Right ventricle myocardium superior (tissue), 1 donor: ENCODE measurements at regions not wholly inside any gene's neighbourhood (a gene's known extent, or its start where the extent isn't known, plus 50 kb on each side); places are given as distances from the start of the nearest gene placed in this dataset.
A peak's percentile ranks its signal among the peaks of the same experiment; 100 is the strongest.
"Not testable (repeated sequence)": the region's sequence is repeated elsewhere in the genome, so short reads cannot be mapped to it uniquely, and the experiment has no call there.

Source experiments
- ATAC-seq: fragments of 200-7000 bp; cut with Tn5 transposase; one replicate; pipeline ENCODE4 v1.9.1; 2020; ENCODE audit warnings: mild to moderate bottlenecking; ENCODE audit not compliant: poor library complexity
- DNase-seq: peaks from one replicate; pipeline ENCODE4 v3.0.0-alpha.2; 2020
- intact Hi-C: fragments of 100-400 bp; cut with DNase I; formaldehyde crosslinking; loops from one replicate; pipeline ENCODE4 v1.11.2; 2022
- donor health status: DM: no; HTN: yes; CAD: no; lungs with severe emphysema.

DNA sequence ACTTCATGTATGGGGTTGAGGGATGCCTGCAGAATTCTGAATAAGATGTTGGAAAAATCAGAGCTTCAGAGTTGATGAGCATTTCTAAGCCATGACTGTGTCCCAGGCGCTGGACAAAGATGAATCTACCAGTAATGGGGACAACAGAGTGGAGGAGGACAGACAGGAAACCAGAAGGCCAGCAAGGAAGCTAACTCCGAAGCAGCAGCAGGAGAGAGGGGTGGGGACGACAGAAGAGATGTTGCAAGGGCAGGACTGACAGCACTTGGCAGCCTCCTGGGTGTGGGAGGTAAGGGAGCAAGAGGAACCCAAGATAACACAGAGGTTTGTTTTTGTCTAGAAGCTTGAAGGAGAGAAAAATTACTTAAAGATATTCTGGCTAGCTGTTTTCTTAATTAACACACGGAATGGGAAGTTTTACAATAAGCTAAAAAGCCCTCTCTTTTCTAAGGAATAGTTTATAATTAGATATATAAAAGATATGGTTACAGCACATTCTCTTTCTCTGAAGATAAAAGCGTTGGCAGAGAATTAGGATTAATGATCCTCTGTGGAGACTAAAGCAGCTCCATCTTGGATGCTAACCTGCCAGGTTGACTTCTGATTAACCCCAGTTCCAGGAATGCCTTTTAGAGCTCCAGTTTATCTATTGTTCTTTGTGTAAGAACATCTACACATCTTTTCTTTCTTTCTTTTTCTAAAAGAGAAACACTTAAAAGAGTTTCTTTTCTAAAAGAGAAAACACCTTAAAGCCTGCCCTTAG is 92.7 kb downstream of the TENT5C start:
- peak; percentile 42 for ATAC-seq
- DNase-seq: peak; percentile 67
- intact Hi-C loops: no loop called here

DNA sequence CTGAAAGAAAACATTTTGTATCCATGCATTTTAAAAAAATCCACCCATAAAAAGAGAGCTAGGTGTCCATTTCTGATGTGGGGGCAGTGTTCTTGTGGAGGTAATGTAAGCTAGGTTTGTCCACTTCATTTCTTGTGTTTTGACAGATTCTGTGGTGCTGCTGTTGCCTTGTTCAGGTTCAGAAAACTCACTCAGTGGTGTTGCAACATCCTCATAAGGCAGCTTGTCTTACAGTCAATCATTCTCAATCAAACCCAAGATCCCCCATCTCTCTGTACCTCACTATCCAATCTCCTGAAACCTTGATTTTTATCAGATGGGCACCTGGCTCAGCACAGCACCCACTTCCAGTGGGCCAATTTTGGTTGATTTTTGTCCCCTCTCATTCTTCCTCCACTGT is 94.1 kb downstream of the TENT5C start:
- intact Hi-C loops: no loop called here
- ATAC-seq (no peak), DNase-seq (no peak)

GRCh38 chr1:117702654-117703053 is 96.8 kb downstream of the TENT5C start:
- intact Hi-C loops: no loop called here
- no peak for ATAC-seq
- DNase-seq: no peak

GRCh38 chr1:117707371-117707770 is 101.5 kb downstream of the TENT5C start:
- no peak for ATAC-seq
- intact Hi-C loops: no loop called here

GRCh38 chr1:117708323-117709248 is 102.7 kb downstream of the TENT5C start:
- intact Hi-C loops: no loop called here
- no peak for DNase-seq
- no peak for ATAC-seq

More at GRCh38 chr1:117707371-117707770, 101.5 kb downstream of the TENT5C start:
- no peak for DNase-seq

- ATAC-seq (no peak), DNase-seq (no peak)
- intact Hi-C loops: no loop called here
Measured at GRCh38 chr1:117709249-117709691, 103.4 kb downstream of the TENT5C start.

GRCh38 chr1:117710710-117711109 is 104.9 kb downstream of the TENT5C start:
- DNase-seq (no peak), ATAC-seq (no peak)
- intact Hi-C loops: no loop called here

GRCh38 chr1:117712621-117713020 is 106.8 kb downstream of the TENT5C start:
- ATAC-seq: no peak
- no peak for DNase-seq
- intact Hi-C loops: no loop called here

- intact Hi-C loops: no loop called here
- DNase-seq (no peak), ATAC-seq (no peak)
Measured at GRCh38 chr1:117714546-117714945, 108.7 kb downstream of the TENT5C start.

DNA sequence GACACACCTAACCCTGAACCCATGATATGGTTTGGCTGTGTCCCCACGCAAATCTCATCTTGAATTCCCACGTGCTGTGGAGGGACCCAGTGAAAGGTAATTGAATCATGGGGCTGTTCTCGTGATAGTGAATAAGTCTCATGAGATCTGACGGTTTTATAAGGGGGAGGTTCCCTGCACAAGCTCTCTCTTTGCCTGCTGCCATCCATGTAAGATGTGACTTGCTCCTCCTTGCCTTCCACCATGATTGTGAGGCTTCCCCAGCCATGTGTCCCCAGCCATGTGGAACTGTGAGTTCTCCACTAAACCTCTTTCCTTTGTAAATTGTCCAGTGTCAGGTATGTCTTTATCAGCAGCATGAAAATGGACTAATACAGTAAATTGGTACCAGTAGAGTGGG is 110.2 kb downstream of the TENT5C start:
- DNase-seq, ATAC-seq, intact Hi-C loops: not testable (repeated sequence)

DNA sequence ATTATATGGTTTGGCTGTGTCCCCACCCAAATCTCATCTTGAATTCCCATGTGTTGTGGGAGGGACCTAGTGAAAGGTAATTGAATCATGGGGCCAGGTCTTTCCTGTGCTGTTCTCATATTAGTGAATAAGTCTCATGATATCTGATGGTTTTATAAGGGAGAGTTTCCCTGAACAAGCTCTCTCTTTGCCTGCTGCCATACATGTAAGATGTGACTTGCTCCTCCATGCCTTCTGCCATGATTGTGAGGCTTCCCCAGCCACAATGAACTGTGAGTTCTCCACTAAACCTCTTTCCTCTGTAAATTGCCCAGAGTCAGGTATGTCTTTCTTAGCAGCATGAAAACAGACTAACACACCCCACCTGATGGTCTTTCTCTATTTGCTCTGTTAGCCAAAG is 112.1 kb downstream of the TENT5C start:
- intact Hi-C loops, ATAC-seq, DNase-seq: not testable (repeated sequence)

DNA sequence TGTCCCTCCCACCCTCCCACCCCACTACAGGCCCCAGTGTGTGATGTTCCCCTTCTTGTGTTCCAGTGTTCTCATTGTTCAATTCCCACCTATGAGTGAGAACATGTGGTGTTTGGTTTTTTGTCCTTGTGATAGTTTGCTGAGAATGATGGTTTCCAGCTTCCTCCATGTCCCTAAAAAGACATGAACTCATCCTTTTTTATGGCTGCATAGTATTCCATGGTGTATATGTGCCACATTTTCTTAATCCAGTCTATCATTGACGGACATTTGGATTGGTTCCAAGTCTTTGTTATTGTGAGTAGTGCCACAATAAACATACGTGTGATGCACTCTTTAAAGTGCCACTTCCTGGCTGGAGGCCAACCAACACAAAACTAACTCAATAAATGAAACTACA is 112.7 kb downstream of the TENT5C start:
- intact Hi-C loops, DNase-seq, ATAC-seq: not testable (repeated sequence)

- no peak for ATAC-seq
- intact Hi-C loops: no loop called here
- DNase-seq: no peak
Measured at GRCh38 chr1:117719004-117719403, 113.2 kb downstream of the TENT5C start.

DNA sequence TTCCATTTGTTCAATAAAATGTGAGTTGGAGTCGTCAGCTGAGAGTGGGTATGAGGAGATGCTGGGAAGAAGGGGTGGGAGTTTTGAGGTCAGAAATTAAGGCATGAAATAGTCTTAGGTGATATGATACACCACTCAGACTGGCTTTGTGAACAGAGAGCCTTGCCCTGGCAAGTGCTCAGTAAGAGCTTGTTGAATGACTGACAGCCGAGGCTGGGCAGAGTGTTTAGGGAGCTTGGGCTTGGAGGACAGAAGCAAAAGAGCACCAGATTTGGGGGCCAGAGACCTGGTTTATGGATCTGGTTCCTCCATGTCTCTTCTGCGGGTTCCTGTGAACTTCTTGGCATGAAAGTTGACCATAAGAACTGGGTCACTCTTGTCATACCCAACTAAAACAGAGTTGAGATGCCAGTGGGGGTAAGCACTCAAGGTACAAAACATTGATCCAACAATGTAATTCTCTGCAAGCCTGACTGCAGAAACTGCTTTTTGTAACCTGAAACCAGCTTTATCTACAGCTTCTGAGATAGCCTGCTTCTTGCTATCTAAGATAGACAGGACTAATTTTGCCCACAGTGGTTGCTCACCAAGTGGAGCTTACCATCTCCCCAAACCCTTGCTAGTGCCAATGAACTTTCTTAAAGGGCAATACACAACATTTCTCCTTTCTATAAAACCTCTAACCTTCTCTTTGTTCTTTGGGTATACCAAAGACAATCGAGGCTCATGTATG is 126.4 kb downstream of the TENT5C start:
- intact Hi-C loops: no loop called here
- ATAC-seq: no peak

DNA sequence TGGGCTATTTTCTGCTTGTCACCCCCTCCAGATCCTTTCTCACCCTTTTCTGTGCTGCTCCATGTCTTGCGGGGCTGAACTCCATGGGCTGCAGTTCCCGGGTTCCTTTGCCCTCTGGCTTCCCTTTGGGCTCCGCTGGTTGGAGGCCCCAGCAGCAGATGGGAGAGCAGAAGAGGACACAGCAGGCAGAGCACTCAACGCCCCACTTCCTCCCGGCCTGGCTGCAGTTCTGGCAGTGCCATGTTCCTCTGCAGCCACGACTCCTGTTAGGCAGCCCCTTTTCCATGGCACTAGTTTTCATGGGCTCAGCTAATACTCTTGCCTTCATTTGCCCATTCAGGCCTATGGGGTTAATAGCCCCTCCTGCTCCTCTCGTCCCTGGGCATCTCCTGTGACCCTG is 127.1 kb downstream of the TENT5C start:
- DNase-seq (no peak), ATAC-seq (no peak)
- intact Hi-C loops: no loop called here

More for the DNA sequence above, 126.4 kb downstream of the TENT5C start:
- DNase-seq: no peak

DNA sequence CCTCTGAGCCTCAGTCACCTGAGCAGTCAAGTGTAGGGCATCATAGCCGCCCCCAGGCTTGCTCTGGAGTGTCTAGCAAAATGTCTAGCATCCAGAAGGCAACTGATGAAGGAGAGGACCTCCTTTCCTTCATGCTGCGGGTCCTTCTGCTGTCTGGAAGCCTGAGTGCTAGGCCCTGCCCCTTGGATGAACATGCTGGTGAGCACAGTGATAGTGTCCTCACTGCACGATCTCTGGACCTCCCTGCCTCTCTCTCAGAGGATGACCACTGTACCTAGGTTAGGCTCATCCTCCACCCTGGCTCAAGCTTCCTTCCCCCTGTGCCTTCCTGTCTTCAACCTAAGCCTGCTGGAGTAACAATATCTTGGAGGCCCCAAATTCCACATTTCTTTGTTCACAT is 128.6 kb downstream of the TENT5C start:
- no peak for ATAC-seq
- DNase-seq: no peak
- intact Hi-C loops: no loop called here

- DNase-seq (no peak), ATAC-seq (peak; percentile 78)
- intact Hi-C loops: no loop called here
Measured at GRCh38 chr1:117735045-117735992, 129.5 kb downstream of the TENT5C start.

GRCh38 chr1:117739504-117739903 is 133.7 kb downstream of the TENT5C start:
- DNase-seq: no peak
- no peak for ATAC-seq
- intact Hi-C loops: no loop called here
